ENCODE measurements at regions not wholly inside any gene's neighbourhood (a gene's known extent, or its start where the extent isn't known, plus 50 kb on each side); places are given as distances from the start of the nearest gene placed in this dataset.

DNA sequence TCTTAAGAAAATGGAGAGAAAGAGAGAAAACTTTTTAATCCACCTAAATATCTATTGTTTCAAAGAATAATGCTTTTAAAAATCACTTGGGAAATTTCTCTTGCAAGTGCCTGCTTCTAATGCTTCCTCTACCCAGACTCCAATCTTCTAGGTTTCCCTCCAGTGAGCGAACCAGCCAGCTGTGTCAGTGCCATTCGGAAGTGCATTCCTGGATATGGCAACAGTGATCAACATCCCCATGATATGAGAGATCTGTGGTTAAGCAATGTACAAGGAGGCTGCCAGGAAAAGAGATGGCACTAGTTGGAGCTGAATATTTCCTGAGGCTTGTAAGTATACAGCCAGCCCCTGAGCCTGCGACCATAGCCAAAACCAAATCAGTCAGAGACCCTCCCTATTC lies 53.3 kb upstream of the KCNMB2 start:
- Histone ChIP-seq H3K4me3 (ENCODE audit: low read depth, low read length) (no peak overlapping the region), H3K27me3 (replicated peaks; ENCODE audit: control insufficient read depth, insufficient read depth, low read length) (no peaks in the 10 kb centered on the region), H3K36me3 (ENCODE audit: control insufficient read depth, insufficient read depth, low read length) (no peaks in the 10 kb centered on the region), H3K9me3 (no peaks in the 10 kb centered on the region), H3K4me1 (peaks cover 8% of the 10 kb centered on the region; the same call in 1 of the 2 replicates)
- H3K27ac Mint-ChIP-seq (ENCODE audit: unreplicated experiment), result no peak overlapping the region
- no peaks in the 10 kb centered on the region for H3K36me3 Mint-ChIP-seq (ENCODE audit: insufficient read depth, unreplicated experiment)
- no TSS peak for BruUV-seq (replicated peaks)
- ChIA-PET POLR2A (no interaction called here), CTCF (no interaction called here)
- H3K4me1 Mint-ChIP-seq (ENCODE audit: low read depth, unreplicated experiment), result no peaks in the 10 kb centered on the region
- no peaks in the 10 kb centered on the region for H3K9me3 Mint-ChIP-seq (ENCODE audit: unreplicated experiment)
- no peak overlapping the region for H3K4me3 Mint-ChIP-seq (ENCODE audit: unreplicated experiment)
- intact Hi-C loops (cut with micrococcal nuclease; ENCODE audit: unreplicated experiment), result no loop called here
- TF ChIP-seq, protein P1, sequence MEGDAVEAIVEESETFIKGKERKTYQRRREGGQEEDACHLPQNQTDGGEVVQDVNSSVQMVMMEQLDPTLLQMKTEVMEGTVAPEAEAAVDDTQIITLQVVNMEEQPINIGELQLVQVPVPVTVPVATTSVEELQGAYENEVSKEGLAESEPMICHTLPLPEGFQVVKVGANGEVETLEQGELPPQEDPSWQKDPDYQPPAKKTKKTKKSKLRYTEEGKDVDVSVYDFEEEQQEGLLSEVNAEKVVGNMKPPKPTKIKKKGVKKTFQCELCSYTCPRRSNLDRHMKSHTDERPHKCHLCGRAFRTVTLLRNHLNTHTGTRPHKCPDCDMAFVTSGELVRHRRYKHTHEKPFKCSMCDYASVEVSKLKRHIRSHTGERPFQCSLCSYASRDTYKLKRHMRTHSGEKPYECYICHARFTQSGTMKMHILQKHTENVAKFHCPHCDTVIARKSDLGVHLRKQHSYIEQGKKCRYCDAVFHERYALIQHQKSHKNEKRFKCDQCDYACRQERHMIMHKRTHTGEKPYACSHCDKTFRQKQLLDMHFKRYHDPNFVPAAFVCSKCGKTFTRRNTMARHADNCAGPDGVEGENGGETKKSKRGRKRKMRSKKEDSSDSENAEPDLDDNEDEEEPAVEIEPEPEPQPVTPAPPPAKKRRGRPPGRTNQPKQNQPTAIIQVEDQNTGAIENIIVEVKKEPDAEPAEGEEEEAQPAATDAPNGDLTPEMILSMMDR (IDR thresholded peaks at IDR 0.05; ENCODE audit: insufficient read depth in 1 of 2, low read depth in 1 of 2, low read length in 1 of 2, severe bottlenecking in 1 of 2, unreplicated experiment in 1 of 2), result no peak
- no peaks in the 10 kb centered on the region for H3K27me3 Mint-ChIP-seq (ENCODE audit: insufficient read depth, unreplicated experiment)
- DNase-seq, result no peak

DNA sequence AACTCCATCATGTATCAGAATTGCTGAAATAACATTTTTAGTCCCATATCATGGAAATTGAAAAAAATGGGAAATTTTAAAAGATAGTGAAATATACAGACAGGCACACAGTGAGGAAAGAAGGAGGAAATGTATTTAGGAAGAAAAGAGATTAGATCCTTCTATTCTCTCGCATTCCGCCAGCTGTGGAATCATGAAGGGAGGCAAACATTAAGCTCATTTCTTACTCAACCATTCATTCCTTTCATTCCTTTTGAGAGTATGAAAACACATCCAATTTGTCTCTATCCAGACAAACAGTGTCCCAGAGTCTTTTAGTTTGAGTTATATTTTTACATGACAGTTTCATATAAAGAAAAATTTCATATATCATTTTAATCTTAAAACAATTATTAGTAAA lies 52.5 kb upstream of the KCNMB2 start:
- Histone ChIP-seq H3K36me3 (ENCODE audit: control insufficient read depth, insufficient read depth, low read length) (no peaks in the 10 kb centered on the region), H3K27me3 (replicated peaks; ENCODE audit: control insufficient read depth, insufficient read depth, low read length) (no peaks in the 10 kb centered on the region), H3K4me1 (peaks cover 8% of the 10 kb centered on the region; the same call in 1 of the 2 replicates), H3K9me3 (no peaks in the 10 kb centered on the region), H3K4me3 (ENCODE audit: low read depth, low read length) (no peak overlapping the region)
- no peaks in the 10 kb centered on the region for H3K27me3 Mint-ChIP-seq (ENCODE audit: insufficient read depth, unreplicated experiment)
- TF ChIP-seq, protein P1 (IDR thresholded peaks at IDR 0.05; ENCODE audit: insufficient read depth in 1 of 2, low read depth in 1 of 2, low read length in 1 of 2, severe bottlenecking in 1 of 2, unreplicated experiment in 1 of 2), result no peak
- no peaks in the 10 kb centered on the region for H3K36me3 Mint-ChIP-seq (ENCODE audit: insufficient read depth, unreplicated experiment)
- CTCF ChIA-PET, result no interaction called here
- no peaks in the 10 kb centered on the region for H3K4me1 Mint-ChIP-seq (ENCODE audit: low read depth, unreplicated experiment)
- POLR2A ChIA-PET, result no interaction called here
- H3K9me3 Mint-ChIP-seq (ENCODE audit: unreplicated experiment), result no peaks in the 10 kb centered on the region
- no peak for DNase-seq
- no peak overlapping the region for H3K4me3 Mint-ChIP-seq (ENCODE audit: unreplicated experiment)
- BruUV-seq (replicated peaks), result no TSS peak
- no peak overlapping the region for H3K27ac Mint-ChIP-seq (ENCODE audit: unreplicated experiment)
- intact Hi-C loops (cut with micrococcal nuclease; ENCODE audit: unreplicated experiment), result no loop called here

DNA sequence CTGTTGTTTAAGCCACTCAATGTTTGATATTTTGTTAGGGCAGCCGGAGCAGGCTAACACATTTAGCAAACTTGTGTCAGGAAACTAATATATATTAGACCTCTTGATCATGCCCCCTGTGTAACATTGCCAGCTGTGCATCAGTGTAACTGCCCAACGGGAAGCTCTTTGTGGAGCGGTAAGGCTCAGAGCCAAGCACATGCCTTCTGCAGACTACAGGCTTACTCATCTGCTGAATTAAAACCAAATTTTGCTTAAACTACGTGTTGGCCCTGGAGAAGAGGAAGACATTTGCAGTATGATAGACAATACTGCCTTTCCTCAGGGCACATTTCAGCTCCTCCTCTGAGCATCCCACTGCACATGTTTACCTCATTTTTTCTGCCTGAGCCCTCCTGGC lies 50.5 kb upstream of the KCNMB2 start:
- BruUV-seq (replicated peaks), result no TSS peak
- Histone ChIP-seq H3K4me3 (ENCODE audit: low read depth, low read length) (no peak overlapping the region), H3K27me3 (replicated peaks; ENCODE audit: control insufficient read depth, insufficient read depth, low read length) (no peaks in the 10 kb centered on the region), H3K4me1 (peaks cover 8% of the 10 kb centered on the region; the same call in 1 of the 2 replicates), H3K9me3 (no peaks in the 10 kb centered on the region), H3K36me3 (ENCODE audit: control insufficient read depth, insufficient read depth, low read length) (no peaks in the 10 kb centered on the region)
- H3K27me3 Mint-ChIP-seq (ENCODE audit: insufficient read depth, unreplicated experiment), result no peaks in the 10 kb centered on the region
- no peaks in the 10 kb centered on the region for H3K9me3 Mint-ChIP-seq (ENCODE audit: unreplicated experiment)
- ChIA-PET CTCF (no interaction called here), POLR2A (no interaction called here)
- no peak overlapping the region for H3K27ac Mint-ChIP-seq (ENCODE audit: unreplicated experiment)
- intact Hi-C loops (cut with micrococcal nuclease; ENCODE audit: unreplicated experiment), result no loop called here
- H3K36me3 Mint-ChIP-seq (ENCODE audit: insufficient read depth, unreplicated experiment), result no peaks in the 10 kb centered on the region
- no peaks in the 10 kb centered on the region for H3K4me1 Mint-ChIP-seq (ENCODE audit: low read depth, unreplicated experiment)
- DNase-seq, result no peak
- TF ChIP-seq, protein P1 (IDR thresholded peaks at IDR 0.05; ENCODE audit: insufficient read depth in 1 of 2, low read depth in 1 of 2, low read length in 1 of 2, severe bottlenecking in 1 of 2, unreplicated experiment in 1 of 2), result no peak
- no peak overlapping the region for H3K4me3 Mint-ChIP-seq (ENCODE audit: unreplicated experiment)

All from Caco-2 (cell line).